ENCODE measurements at regions not wholly inside any gene's neighbourhood (a gene's known extent, or its start where the extent isn't known, plus 50 kb on each side); places are given as distances from the start of the nearest gene placed in this dataset.
"Not testable (repeated sequence)": the region's sequence is repeated elsewhere in the genome, so short reads cannot be mapped to it uniquely, and the experiment has no call there.

- TF ChIP-seq BACH1 (IDR thresholded peaks at IDR 0.05; ENCODE audit: low read length); SIN3A (conservative IDR thresholded peaks at IDR 0.05 in 1 of 2, IDR thresholded peaks at IDR 0.05 in 1 of 2; ENCODE audit: low read depth in 1 of 2, low read length in 2 of 2); JUND (IDR thresholded peaks at IDR 0.05; ENCODE audit: low read length); ZNF274 (IDR thresholded peaks at IDR 0.05; ENCODE audit: borderline replicate concordance, extremely low read depth, low read length); SP2 (IDR thresholded peaks at IDR 0.05; ENCODE audit: low read length); EZH2 (IDR thresholded peaks at IDR 0.05; ENCODE audit: low read depth, low read length, severe bottlenecking); FOSL1 (IDR thresholded peaks at IDR 0.05; ENCODE audit: insufficient read depth, low read depth, low read length); HDAC2 (IDR thresholded peaks at IDR 0.05; ENCODE audit: borderline replicate concordance in 1 of 2, low read depth in 2 of 2, low read length in 2 of 2): not testable (repeated sequence)
Observed at GRCh38 chr15:20306497-20307106, 235.0 kb downstream of the GOLGA6L6 start.
